ENCODE measurements at regions not wholly inside any gene's neighbourhood (a gene's known extent, or its start where the extent isn't known, plus 50 kb on each side); places are given as distances from the start of the nearest gene placed in this dataset.

GRCh38 chr1:9419369-9420041 is 119.8 kb upstream of the SLC25A33 start:
- no peak for DNase-seq (ENCODE audit: low read depth)

- no peak for DNase-seq (ENCODE audit: low read depth)
Measured at GRCh38 chr1:9420835-9421532, 118.3 kb upstream of the SLC25A33 start.

- no peak for DNase-seq (ENCODE audit: low read depth)
Measured at GRCh38 chr1:9421533-9421873, 117.8 kb upstream of the SLC25A33 start.

- DNase-seq (ENCODE audit: low read depth), result no peak
Measured at GRCh38 chr1:9422321-9422720, 116.9 kb upstream of the SLC25A33 start.

- DNase-seq (ENCODE audit: low read depth), result no peak
Measured at GRCh38 chr1:9422911-9423505, 116.3 kb upstream of the SLC25A33 start.

GRCh38 chr1:9424261-9424660 is 115.0 kb upstream of the SLC25A33 start:
- no peak for DNase-seq (ENCODE audit: low read depth)

- DNase-seq (ENCODE audit: low read depth), result no peak
Measured at GRCh38 chr1:9425859-9426258, 113.4 kb upstream of the SLC25A33 start.

- no peak for DNase-seq (ENCODE audit: low read depth)
Measured at GRCh38 chr1:9426291-9426711, 113.0 kb upstream of the SLC25A33 start.

GRCh38 chr1:9427388-9427787 is 111.9 kb upstream of the SLC25A33 start:
- no peak for DNase-seq (ENCODE audit: low read depth)

- peak; percentile 98 for DNase-seq (ENCODE audit: low read depth)
Measured at GRCh38 chr1:9428601-9429341, 110.5 kb upstream of the SLC25A33 start.

GRCh38 chr1:9429342-9429711 is 109.9 kb upstream of the SLC25A33 start:
- no peak for DNase-seq (ENCODE audit: low read depth)

GRCh38 chr1:9434247-9435152 is 104.8 kb upstream of the SLC25A33 start:
- no peak for DNase-seq (ENCODE audit: low read depth)

GRCh38 chr1:9435153-9435636 is 104.1 kb upstream of the SLC25A33 start:
- no peak for DNase-seq (ENCODE audit: low read depth)

GRCh38 chr1:9435854-9436640 is 103.2 kb upstream of the SLC25A33 start:
- no peak for DNase-seq (ENCODE audit: low read depth)

- peak; percentile 55 for DNase-seq (ENCODE audit: low read depth)
Measured at GRCh38 chr1:9437961-9438430, 101.3 kb upstream of the SLC25A33 start.

GRCh38 chr1:9438431-9439073 is 100.7 kb upstream of the SLC25A33 start:
- DNase-seq (ENCODE audit: low read depth), result peak; percentile 72

GRCh38 chr1:9439074-9439761 is 100.0 kb upstream of the SLC25A33 start:
- DNase-seq (ENCODE audit: low read depth), result no peak

GRCh38 chr1:9440261-9440660 is 99.0 kb upstream of the SLC25A33 start:
- DNase-seq (ENCODE audit: low read depth), result no peak

- no peak for DNase-seq (ENCODE audit: low read depth)
Measured at GRCh38 chr1:9440763-9441194, 98.5 kb upstream of the SLC25A33 start.

Measured in fibroblast of gingiva (primary cell).